ENCODE measurements at regions not wholly inside any gene's neighbourhood (a gene's known extent, or its start where the extent isn't known, plus 50 kb on each side); places are given as distances from the start of the nearest gene placed in this dataset.

DNA sequence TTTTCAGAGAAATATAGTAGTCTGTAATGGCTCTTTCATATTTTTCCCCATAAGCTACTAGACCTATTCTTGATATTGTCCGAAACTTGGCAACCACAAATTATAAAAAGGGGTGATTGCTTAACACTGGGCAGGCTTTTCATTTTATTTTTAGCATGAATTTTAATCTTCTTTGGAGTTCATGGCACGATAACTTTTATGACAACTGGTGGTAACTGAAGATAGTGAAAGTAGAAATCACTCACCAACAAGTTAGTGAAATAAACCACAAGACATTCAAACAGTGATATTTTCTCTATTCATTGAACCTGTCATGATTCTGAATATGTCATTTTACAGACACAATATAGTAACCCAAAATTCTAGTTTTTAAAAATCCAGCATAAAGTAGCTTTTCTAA, 213.9 kb downstream of the PRDM9 start:
- Histone ChIP-seq H3K4me3 (ENCODE audit: low read length in 3 of 3) (no peak overlapping the region), H3K36me3 (ENCODE audit: control insufficient read depth in 2 of 3, insufficient read depth in 3 of 3, low read length in 3 of 3) (no peaks in the 10 kb centered on the region), H3K4me1 (ENCODE audit: control insufficient read depth in 2 of 3, insufficient read depth in 2 of 3, low read depth in 1 of 3, low read length in 3 of 3) (no peaks in the 10 kb centered on the region), H3K9ac (ENCODE audit: low read length in 3 of 3) (no peak overlapping the region), H3K27ac (ENCODE audit: low read depth in 2 of 2, low read length in 2 of 2) (no peak overlapping the region), H3K9me3 (ENCODE audit: control insufficient read depth in 2 of 3, insufficient read depth in 1 of 3, low read length in 3 of 3) (no peaks in the 10 kb centered on the region), H3K27me3 (ENCODE audit: control insufficient read depth, insufficient read depth, low read length) (no peaks in the 10 kb centered on the region)
- DNase-seq: no peak
- intact Hi-C loops (cut with DNase I): no loop called here
- no peak for FAIRE-seq
- TF ChIP-seq, protein P1, sequence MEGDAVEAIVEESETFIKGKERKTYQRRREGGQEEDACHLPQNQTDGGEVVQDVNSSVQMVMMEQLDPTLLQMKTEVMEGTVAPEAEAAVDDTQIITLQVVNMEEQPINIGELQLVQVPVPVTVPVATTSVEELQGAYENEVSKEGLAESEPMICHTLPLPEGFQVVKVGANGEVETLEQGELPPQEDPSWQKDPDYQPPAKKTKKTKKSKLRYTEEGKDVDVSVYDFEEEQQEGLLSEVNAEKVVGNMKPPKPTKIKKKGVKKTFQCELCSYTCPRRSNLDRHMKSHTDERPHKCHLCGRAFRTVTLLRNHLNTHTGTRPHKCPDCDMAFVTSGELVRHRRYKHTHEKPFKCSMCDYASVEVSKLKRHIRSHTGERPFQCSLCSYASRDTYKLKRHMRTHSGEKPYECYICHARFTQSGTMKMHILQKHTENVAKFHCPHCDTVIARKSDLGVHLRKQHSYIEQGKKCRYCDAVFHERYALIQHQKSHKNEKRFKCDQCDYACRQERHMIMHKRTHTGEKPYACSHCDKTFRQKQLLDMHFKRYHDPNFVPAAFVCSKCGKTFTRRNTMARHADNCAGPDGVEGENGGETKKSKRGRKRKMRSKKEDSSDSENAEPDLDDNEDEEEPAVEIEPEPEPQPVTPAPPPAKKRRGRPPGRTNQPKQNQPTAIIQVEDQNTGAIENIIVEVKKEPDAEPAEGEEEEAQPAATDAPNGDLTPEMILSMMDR (IDR thresholded peaks at IDR 0.05; ENCODE audit: borderline replicate concordance, extremely low read depth, insufficient read depth): no peak

DNA sequence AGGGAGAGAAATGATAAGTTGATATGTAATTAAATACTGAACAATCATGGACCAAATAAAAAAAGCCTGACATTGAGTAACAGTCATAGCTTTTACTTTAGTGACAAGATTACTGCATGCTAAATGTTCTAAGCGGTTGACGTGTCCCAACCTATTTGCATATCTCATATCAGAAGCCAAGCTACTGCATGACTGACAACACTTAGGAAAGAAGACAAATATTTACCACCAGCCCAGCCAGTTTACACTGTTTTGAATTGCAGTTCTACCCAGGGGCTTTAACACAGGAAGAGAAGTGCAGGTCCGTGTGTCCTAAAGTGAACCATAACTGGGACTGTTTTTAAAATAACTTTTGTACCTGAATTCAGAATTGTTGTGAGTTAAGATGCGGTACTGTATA, 219.9 kb downstream of the PRDM9 start:
- Histone ChIP-seq H3K36me3 (ENCODE audit: control insufficient read depth in 2 of 3, insufficient read depth in 3 of 3, low read length in 3 of 3) (no peaks in the 10 kb centered on the region), H3K27me3 (ENCODE audit: control insufficient read depth, insufficient read depth, low read length) (no peaks in the 10 kb centered on the region), H3K27ac (ENCODE audit: low read depth in 2 of 2, low read length in 2 of 2) (no peak overlapping the region), H3K9me3 (ENCODE audit: control insufficient read depth in 2 of 3, insufficient read depth in 1 of 3, low read length in 3 of 3) (no peaks in the 10 kb centered on the region), H3K4me3 (ENCODE audit: low read length in 3 of 3) (no peak overlapping the region), H3K4me1 (ENCODE audit: control insufficient read depth in 2 of 3, insufficient read depth in 2 of 3, low read depth in 1 of 3, low read length in 3 of 3) (no peaks in the 10 kb centered on the region), H3K9ac (ENCODE audit: low read length in 3 of 3) (no peak overlapping the region)
- no peak for DNase-seq
- FAIRE-seq: no peak
- TF ChIP-seq, protein P1 (IDR thresholded peaks at IDR 0.05; ENCODE audit: borderline replicate concordance, extremely low read depth, insufficient read depth): no peak
- intact Hi-C loops (cut with DNase I): no loop called here

DNA sequence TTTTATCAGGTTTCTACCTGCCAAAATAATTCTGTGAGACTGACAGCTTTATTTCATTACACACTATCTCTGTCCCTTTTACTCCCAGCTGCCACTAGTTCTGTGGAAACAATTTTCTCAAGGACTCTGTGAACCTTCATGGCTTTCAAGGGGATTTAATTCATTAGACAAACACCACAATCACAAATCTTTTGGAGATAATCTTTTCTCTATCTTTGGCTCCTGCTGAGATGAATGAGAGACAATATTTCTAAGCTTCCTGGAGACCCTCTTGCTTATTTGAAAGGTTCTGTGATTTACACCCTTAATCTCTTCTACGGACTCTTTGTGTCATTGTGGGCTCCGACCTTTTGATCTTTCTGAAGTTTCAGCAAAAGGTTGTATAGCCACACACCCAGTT, 222.6 kb downstream of the PRDM9 start:
- H3K27ac ChIP-seq (ENCODE audit: low read depth in 2 of 2, low read length in 2 of 2): no peak overlapping the region
- intact Hi-C loops (cut with DNase I): no loop called here
- peak in 1 of 5 donors; percentile 2 for DNase-seq
- no peaks in the 10 kb centered on the region for H3K4me1 ChIP-seq (ENCODE audit: control insufficient read depth in 2 of 3, insufficient read depth in 2 of 3, low read depth in 1 of 3, low read length in 3 of 3)
- no peaks in the 10 kb centered on the region for H3K27me3 ChIP-seq (ENCODE audit: control insufficient read depth, insufficient read depth, low read length)
- no peak for FAIRE-seq
- no peaks in the 10 kb centered on the region for H3K36me3 ChIP-seq (ENCODE audit: control insufficient read depth in 2 of 3, insufficient read depth in 3 of 3, low read length in 3 of 3)
- no peak overlapping the region for H3K4me3 ChIP-seq (ENCODE audit: low read length in 3 of 3)
- no peak overlapping the region for H3K9ac ChIP-seq (ENCODE audit: low read length in 3 of 3)
- H3K9me3 ChIP-seq (ENCODE audit: control insufficient read depth in 2 of 3, insufficient read depth in 1 of 3, low read length in 3 of 3): no peaks in the 10 kb centered on the region
- TF ChIP-seq, protein P1 (IDR thresholded peaks at IDR 0.05; ENCODE audit: borderline replicate concordance, extremely low read depth, insufficient read depth): no peak

DNA sequence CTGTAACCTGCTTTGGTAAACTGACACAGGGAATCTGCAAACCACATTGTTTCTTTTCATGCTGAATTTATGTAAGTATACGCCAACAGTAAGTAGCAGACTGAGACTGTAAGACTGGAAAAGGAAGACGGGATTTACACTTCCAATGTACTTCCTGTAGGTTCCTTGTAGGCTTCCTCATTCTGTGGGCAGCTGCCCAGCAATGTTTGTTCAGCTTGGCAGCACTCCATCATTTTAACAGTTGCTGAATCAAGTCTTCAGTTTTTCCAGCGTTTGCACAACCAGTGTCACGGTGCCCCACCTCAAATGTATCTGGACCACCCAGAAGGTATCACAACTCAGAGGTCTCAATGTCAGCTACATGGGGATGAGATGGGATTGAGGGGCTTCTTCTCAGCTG, 232.6 kb downstream of the PRDM9 start:
- Histone ChIP-seq H3K4me1 (ENCODE audit: control insufficient read depth in 2 of 3, insufficient read depth in 2 of 3, low read depth in 1 of 3, low read length in 3 of 3) (no peaks in the 10 kb centered on the region), H3K9me3 (ENCODE audit: control insufficient read depth in 2 of 3, insufficient read depth in 1 of 3, low read length in 3 of 3) (no peaks in the 10 kb centered on the region), H3K9ac (ENCODE audit: low read length in 3 of 3) (no peak overlapping the region), H3K27ac (ENCODE audit: low read depth in 2 of 2, low read length in 2 of 2) (no peak overlapping the region), H3K36me3 (ENCODE audit: control insufficient read depth in 2 of 3, insufficient read depth in 3 of 3, low read length in 3 of 3) (no peaks in the 10 kb centered on the region), H3K4me3 (ENCODE audit: low read length in 3 of 3) (no peak overlapping the region), H3K27me3 (ENCODE audit: control insufficient read depth, insufficient read depth, low read length) (no peaks in the 10 kb centered on the region)
- no peak for DNase-seq
- no peak for FAIRE-seq
- intact Hi-C loops (cut with DNase I): no loop called here
- TF ChIP-seq, protein P1 (IDR thresholded peaks at IDR 0.05; ENCODE audit: borderline replicate concordance, extremely low read depth, insufficient read depth): no peak
